VCaP (cell line): ENCODE measurements at regions not wholly inside any gene's neighbourhood (a gene's known extent, or its start where the extent isn't known, plus 50 kb on each side); places are given as distances from the start of the nearest gene placed in this dataset.

ENCODE experiments used
- H3K27ac ChIP-seq: fragments of 450-650 bp; 2 replicates; pipeline ENCODE4 v1.5.1; 2017
- TF ChIP-seq, protein P1 (sequence below): fragments of 450-650 bp; conservative IDR thresholded peaks from 2 replicates; pipeline ENCODE4 v1.5.1; 2017; ENCODE audit warnings: mild to moderate bottlenecking, moderate library complexity

- TF ChIP-seq, protein P1, sequence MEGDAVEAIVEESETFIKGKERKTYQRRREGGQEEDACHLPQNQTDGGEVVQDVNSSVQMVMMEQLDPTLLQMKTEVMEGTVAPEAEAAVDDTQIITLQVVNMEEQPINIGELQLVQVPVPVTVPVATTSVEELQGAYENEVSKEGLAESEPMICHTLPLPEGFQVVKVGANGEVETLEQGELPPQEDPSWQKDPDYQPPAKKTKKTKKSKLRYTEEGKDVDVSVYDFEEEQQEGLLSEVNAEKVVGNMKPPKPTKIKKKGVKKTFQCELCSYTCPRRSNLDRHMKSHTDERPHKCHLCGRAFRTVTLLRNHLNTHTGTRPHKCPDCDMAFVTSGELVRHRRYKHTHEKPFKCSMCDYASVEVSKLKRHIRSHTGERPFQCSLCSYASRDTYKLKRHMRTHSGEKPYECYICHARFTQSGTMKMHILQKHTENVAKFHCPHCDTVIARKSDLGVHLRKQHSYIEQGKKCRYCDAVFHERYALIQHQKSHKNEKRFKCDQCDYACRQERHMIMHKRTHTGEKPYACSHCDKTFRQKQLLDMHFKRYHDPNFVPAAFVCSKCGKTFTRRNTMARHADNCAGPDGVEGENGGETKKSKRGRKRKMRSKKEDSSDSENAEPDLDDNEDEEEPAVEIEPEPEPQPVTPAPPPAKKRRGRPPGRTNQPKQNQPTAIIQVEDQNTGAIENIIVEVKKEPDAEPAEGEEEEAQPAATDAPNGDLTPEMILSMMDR, result no peak
- no peak overlapping the region for H3K27ac ChIP-seq
Observed at GRCh38 chr20:52098186-52098585, 93.4 kb downstream of the ZFP64 start.

DNA sequence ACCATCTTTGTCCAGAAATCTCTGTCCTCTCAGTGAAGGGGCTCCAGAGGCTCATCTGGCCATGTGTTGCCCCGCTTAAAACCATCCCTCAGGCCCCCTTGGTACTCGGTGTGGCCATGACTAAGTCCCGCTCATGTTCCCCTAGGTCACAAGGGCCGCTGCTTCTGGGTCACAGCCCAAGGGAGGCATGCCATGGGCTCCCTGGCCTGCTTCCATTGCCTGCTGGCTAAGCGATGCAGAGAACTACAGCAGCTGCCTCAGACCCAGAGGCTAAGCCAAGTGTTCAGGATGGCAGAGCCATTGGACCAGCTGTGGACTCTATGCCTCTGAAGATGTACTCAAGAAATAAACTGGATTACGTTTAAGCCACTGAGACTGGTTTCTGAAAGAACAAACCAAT, 95.5 kb downstream of the ZFP64 start:
- TF ChIP-seq, protein P1, result no peak
- no peak overlapping the region for H3K27ac ChIP-seq

DNA sequence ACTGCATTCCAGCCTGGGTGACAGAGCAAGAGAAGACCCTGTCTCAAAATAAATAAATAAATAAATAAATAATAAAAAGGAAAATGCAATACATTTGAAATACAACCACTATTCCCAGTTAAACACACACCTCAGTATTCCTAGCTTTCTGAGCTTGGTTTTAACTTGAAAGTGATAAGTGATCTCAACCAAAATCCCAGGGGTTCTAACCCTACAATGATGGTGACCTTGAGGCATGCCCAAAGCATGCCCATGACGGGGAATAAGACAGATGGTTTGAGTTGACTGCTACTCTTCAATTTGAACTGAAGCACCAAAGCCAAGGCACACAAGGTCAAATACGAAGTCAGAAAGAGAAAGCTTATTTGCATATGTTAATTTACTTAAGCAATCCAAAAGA, 96.9 kb downstream of the ZFP64 start:
- no peak overlapping the region for H3K27ac ChIP-seq
- TF ChIP-seq, protein P1, result no peak

- TF ChIP-seq, protein P1, result no peak
- H3K27ac ChIP-seq, result no peak overlapping the region
Observed at GRCh38 chr20:52093575-52093974, 98.0 kb downstream of the ZFP64 start.

- TF ChIP-seq, protein P1, result no peak
- no peak overlapping the region for H3K27ac ChIP-seq
Observed at GRCh38 chr20:52090035-52090434, 101.5 kb downstream of the ZFP64 start.

GRCh38 chr20:52087471-52087870, 104.1 kb downstream of the ZFP64 start:
- H3K27ac ChIP-seq, result no peak overlapping the region
- TF ChIP-seq, protein P1, result no peak

DNA sequence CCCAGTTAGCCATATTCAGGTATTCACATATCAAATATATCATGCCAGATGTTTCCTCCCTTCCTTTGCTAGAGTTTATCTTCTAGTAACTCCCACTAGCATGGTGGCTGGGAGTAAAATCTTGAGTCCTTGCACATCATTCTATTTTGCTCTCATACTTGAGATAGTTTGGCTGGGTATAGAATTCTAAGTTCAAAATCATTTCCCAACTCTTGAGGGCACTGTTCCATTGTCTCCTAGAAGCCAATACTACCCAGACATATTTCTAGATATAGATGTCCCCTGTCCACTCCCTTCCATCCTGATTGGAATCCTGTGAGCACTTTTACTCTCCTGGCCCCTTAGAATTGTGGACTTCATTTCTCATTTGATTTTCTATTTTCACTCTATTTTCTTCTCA, 104.7 kb downstream of the ZFP64 start:
- TF ChIP-seq, protein P1, result no peak

GRCh38 chr20:52084727-52085126, 106.9 kb downstream of the ZFP64 start:
- H3K27ac ChIP-seq, result no peak overlapping the region
- TF ChIP-seq, protein P1, result no peak

More for the DNA sequence above, 104.7 kb downstream of the ZFP64 start:
- no peak overlapping the region for H3K27ac ChIP-seq
